ENCODE measurements at regions not wholly inside any gene's neighbourhood (a gene's known extent, or its start where the extent isn't known, plus 50 kb on each side); places are given as distances from the start of the nearest gene placed in this dataset.

- Mint-ChIP-seq H3K27ac (no peak overlapping the region), H3K27me3 (ENCODE audit: insufficient read depth) (no peaks in the 10 kb centered on the region), H3K9me3 (peaks cover 30% of the 10 kb centered on the region), H3K4me3 (no peak overlapping the region), H3K4me1 (ENCODE audit: low read depth) (no peaks in the 10 kb centered on the region), H3K36me3 (ENCODE audit: low read depth) (no peaks in the 10 kb centered on the region)
- TF ChIP-seq CTCF (IDR thresholded peaks at IDR 0.05), result no peak
- no peak for DNase-seq
Observed at GRCh38 chr16:63183743-63184142, 1147.5 kb upstream of the CDH8 start.

- Mint-ChIP-seq H3K4me1 (ENCODE audit: low read depth) (no peaks in the 10 kb centered on the region), H3K36me3 (ENCODE audit: low read depth) (no peaks in the 10 kb centered on the region), H3K27ac (no peak overlapping the region), H3K4me3 (no peak overlapping the region), H3K27me3 (ENCODE audit: insufficient read depth) (no peaks in the 10 kb centered on the region; the same call in 1 of the 2 replicates), H3K9me3 (peaks cover 29% of the 10 kb centered on the region)
- TF ChIP-seq CTCF (IDR thresholded peaks at IDR 0.05), result no peak
- no peak for DNase-seq
Observed at GRCh38 chr16:63175313-63175712, 1139.1 kb upstream of the CDH8 start.

GRCh38 chr16:63174801-63175200 lies 1138.6 kb upstream of the CDH8 start:
- no peak for DNase-seq
- Mint-ChIP-seq H3K9me3 (peaks cover 34% of the 10 kb centered on the region), H3K27ac (no peak overlapping the region), H3K4me3 (no peak overlapping the region), H3K4me1 (ENCODE audit: low read depth) (no peaks in the 10 kb centered on the region), H3K27me3 (ENCODE audit: insufficient read depth) (no peaks in the 10 kb centered on the region; the same call in 1 of the 2 replicates), H3K36me3 (ENCODE audit: low read depth) (no peaks in the 10 kb centered on the region)
- TF ChIP-seq CTCF (IDR thresholded peaks at IDR 0.05), result no peak

GRCh38 chr16:63171545-63171944 lies 1135.3 kb upstream of the CDH8 start:
- Mint-ChIP-seq H3K4me1 (ENCODE audit: low read depth) (no peaks in the 10 kb centered on the region), H3K36me3 (ENCODE audit: low read depth) (no peaks in the 10 kb centered on the region), H3K27me3 (ENCODE audit: insufficient read depth) (no peaks in the 10 kb centered on the region; the same call in 1 of the 2 replicates), H3K27ac (no peak overlapping the region), H3K4me3 (no peak overlapping the region), H3K9me3 (peaks cover 46% of the 10 kb centered on the region)
- DNase-seq, result no peak
- TF ChIP-seq CTCF (IDR thresholded peaks at IDR 0.05), result no peak

GRCh38 chr16:63169100-63169499 lies 1132.9 kb upstream of the CDH8 start:
- DNase-seq, result no peak

More at GRCh38 chr16:63169100-63169499, 1132.9 kb upstream of the CDH8 start:
- no peak overlapping the region for H3K4me3 Mint-ChIP-seq
- H3K9me3 Mint-ChIP-seq, result peaks cover 45% of the 10 kb centered on the region
- no peak for TF ChIP-seq CTCF (IDR thresholded peaks at IDR 0.05)
- H3K4me1 Mint-ChIP-seq (ENCODE audit: low read depth), result no peaks in the 10 kb centered on the region
- no peak overlapping the region for H3K27ac Mint-ChIP-seq
- H3K27me3 Mint-ChIP-seq (ENCODE audit: insufficient read depth), result no peaks in the 10 kb centered on the region; the same call in 1 of the 2 replicates
- no peaks in the 10 kb centered on the region for H3K36me3 Mint-ChIP-seq (ENCODE audit: low read depth)

Measured in HFFc6 (cell line).